GM12891 (cell line): ENCODE measurements at regions not wholly inside any gene's neighbourhood (a gene's known extent, or its start where the extent isn't known, plus 50 kb on each side); places are given as distances from the start of the nearest gene placed in this dataset.

Experiments
- PAX5 ChIP-seq: IDR thresholded peaks from 2 replicates; pipeline ENCODE4 v1.6.1; 2011; ENCODE audit warnings: low read length, moderate library complexity, mild to moderate bottlenecking; ENCODE audit not compliant: insufficient read depth, severe bottlenecking
- POLR2A ChIP-seq: IDR thresholded peaks from 2 replicates; pipeline ENCODE4 v1.6.1; 2011; ENCODE audit warnings: low read depth, low read length, control low read depth
- POLR2AphosphoS5 ChIP-seq: IDR thresholded peaks from 2 replicates; pipeline ENCODE4 v1.6.1; 2011; ENCODE audit warnings: low read depth, low read length, control low read depth
- POU2F2 ChIP-seq: IDR thresholded peaks from 2 replicates; pipeline ENCODE4 v1.6.1; 2011; ENCODE audit warnings: low read depth, mild to moderate bottlenecking, control low read depth, low read length, moderate library complexity
- SPI1 ChIP-seq: IDR thresholded peaks from 2 replicates; pipeline ENCODE4 v1.6.1; 2011; ENCODE audit warnings: low read depth, low read length, control low read depth
- TAF1 ChIP-seq: IDR thresholded peaks from 2 replicates; pipeline ENCODE4 v1.6.1; 2011; ENCODE audit warnings: low read depth, low read length, control low read depth

DNA sequence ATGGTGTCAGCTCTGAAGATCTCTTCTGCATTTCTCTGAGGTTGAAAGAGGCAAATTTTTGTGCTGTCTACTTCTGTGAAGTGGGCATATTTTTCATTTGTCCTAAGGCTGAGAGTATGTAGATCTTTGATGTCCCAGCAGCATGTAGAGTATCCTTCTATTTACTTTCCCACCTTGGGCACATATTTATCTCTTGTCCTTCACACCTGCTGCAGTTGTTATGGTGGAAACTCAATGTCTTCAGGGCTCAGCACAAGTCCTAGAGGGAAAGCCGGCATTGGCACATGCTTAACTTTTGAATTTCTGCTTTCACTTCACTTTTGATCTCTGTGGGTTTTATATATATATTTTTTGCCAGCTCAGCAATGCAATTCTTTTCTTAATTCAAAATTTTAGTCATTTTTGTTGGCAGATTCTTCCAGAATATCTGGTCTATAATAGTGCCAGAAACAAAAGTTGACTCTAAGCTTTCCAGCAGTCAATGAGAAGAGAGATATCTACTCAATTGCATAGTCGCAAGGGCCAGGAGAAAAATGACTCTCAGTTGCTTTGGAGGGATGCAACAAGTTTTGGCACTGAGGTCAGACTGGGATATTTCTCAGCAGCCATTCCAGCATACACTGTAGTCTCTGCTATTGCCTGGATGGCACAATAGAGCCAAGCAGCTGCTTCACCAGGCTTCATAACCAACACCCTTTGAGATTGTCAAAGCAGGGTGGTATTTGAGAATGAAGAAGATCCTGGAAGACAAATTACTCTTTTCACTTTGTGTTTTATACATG is 127.8 kb upstream of the FAT1 start:
- TF ChIP-seq POLR2AphosphoS5 (no peak), POLR2A (no peak), POU2F2 (no peak), TAF1 (no peak), PAX5 (no peak), SPI1 (no peak)
